GM18907 (cell line): ENCODE measurements at regions not wholly inside any gene's neighbourhood (a gene's known extent, or its start where the extent isn't known, plus 50 kb on each side); places are given as distances from the start of the nearest gene placed in this dataset.
"Not testable (repeated sequence)": the region's sequence is repeated elsewhere in the genome, so short reads cannot be mapped to it uniquely, and the experiment has no call there.

Experiments used
- ATAC-seq: cut with Tn5 transposase; IDR thresholded peaks from one replicate; pipeline ENCODE4 v1.9.1; 2021; ENCODE audit warnings: mild to moderate bottlenecking, moderate library complexity; ENCODE audit not compliant: unreplicated experiment

GRCh38 chr6:81876971-81877370 is 124.5 kb upstream of the TENT5A start:
- no peak for ATAC-seq

- no peak for ATAC-seq
These were observed 123.4 kb upstream of the TENT5A start for GRCh38 chr6:81875782-81876293.

- not testable (repeated sequence) for ATAC-seq
These were observed 117.4 kb upstream of the TENT5A start for GRCh38 chr6:81869749-81870508.

- no peak for ATAC-seq
These were observed 113.2 kb upstream of the TENT5A start for GRCh38 chr6:81865712-81866111.

GRCh38 chr6:81864124-81864523 is 111.6 kb upstream of the TENT5A start:
- no peak for ATAC-seq

GRCh38 chr6:81863123-81863522 is 110.6 kb upstream of the TENT5A start:
- no peak for ATAC-seq

GRCh38 chr6:81861281-81861680 is 108.8 kb upstream of the TENT5A start:
- ATAC-seq, result no peak

GRCh38 chr6:81859884-81860283 is 107.4 kb upstream of the TENT5A start:
- ATAC-seq, result no peak

- no peak for ATAC-seq
These were observed 105.3 kb upstream of the TENT5A start for GRCh38 chr6:81857812-81858211.

GRCh38 chr6:81856872-81857271 is 104.4 kb upstream of the TENT5A start:
- ATAC-seq, result no peak

- no peak for ATAC-seq
These were observed 102.0 kb upstream of the TENT5A start for GRCh38 chr6:81854474-81854873.

GRCh38 chr6:81853975-81854374 is 101.5 kb upstream of the TENT5A start:
- ATAC-seq, result no peak

- ATAC-seq, result no peak
These were observed 96.8 kb upstream of the TENT5A start for GRCh38 chr6:81849248-81849647.

- no peak for ATAC-seq
These were observed 95.4 kb upstream of the TENT5A start for GRCh38 chr6:81847866-81848265.

GRCh38 chr6:81844686-81845085 is 92.2 kb upstream of the TENT5A start:
- ATAC-seq, result no peak

- ATAC-seq, result no peak
These were observed 90.8 kb upstream of the TENT5A start for GRCh38 chr6:81843302-81843701.

- no peak for ATAC-seq
These were observed 89.8 kb upstream of the TENT5A start for GRCh38 chr6:81842254-81842653.

- no peak for ATAC-seq
These were observed 86.4 kb upstream of the TENT5A start for GRCh38 chr6:81838724-81839426.

GRCh38 chr6:81838031-81838430 is 85.5 kb upstream of the TENT5A start:
- no peak for ATAC-seq

GRCh38 chr6:81834141-81834681 is 81.7 kb upstream of the TENT5A start:
- ATAC-seq, result no peak

- no peak for ATAC-seq
These were observed 79.8 kb upstream of the TENT5A start for GRCh38 chr6:81832304-81832703.

- ATAC-seq, result no peak
These were observed 78.8 kb upstream of the TENT5A start for GRCh38 chr6:81831274-81831673.
